CD4-positive, alpha-beta T cell treated with Interleukin-1 beta for 1 hour (primary cell): ENCODE measurements at regions not wholly inside any gene's neighbourhood (a gene's known extent, or its start where the extent isn't known, plus 50 kb on each side); places are given as distances from the start of the nearest gene placed in this dataset.

Source experiments
- DNase-seq, 2 donors: peaks; one replicate each; pipeline ENCODE4 v3.0.0-alpha.2; 2020 to 2022

GRCh38 chr7:136664537-136664936 is 203.9 kb upstream of the CHRM2 start:
- DNase-seq = no peak

DNA sequence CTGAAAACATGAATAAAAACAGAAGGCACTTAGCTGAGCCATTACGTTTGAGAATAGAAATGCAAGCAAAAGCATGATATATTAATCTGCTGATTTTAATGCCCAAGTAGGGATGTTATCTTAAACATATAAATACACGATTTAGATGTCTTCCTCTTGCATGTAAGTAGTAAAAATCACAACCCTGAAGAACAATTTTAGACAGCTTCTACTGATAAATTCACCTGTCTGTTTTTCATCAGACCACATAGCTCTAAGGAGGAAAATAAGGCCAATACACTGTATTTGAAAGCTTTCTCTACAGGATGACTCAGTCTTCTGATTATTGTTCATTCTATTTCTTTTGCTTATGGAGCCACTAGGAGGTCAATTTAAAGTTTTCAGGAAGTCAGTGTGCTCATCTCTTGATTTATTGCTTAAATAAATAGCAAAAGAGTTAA is 210.9 kb upstream of the CHRM2 start:
- DNase-seq = no peak

GRCh38 chr7:136656516-136656915 is 211.9 kb upstream of the CHRM2 start:
- DNase-seq = no peak

DNA sequence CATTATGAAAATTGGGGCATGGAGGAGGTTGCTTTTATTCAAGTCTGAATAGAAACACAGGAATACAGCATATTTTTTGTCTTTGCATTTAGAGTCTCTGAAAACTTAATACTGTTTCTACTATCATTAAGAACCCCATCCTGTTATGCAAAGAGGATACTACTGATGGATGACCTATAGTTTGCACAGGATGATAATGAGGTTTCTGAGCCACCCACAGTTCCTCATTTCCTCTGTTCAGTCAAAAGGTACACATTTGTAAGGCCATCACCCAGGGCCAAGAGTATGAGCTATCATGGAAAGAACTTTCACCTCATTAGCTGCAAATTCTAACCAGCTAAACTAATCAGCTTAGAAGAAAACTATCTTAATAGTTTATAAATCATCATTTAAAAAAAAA is 213.0 kb upstream of the CHRM2 start:
- no peak for DNase-seq

DNA sequence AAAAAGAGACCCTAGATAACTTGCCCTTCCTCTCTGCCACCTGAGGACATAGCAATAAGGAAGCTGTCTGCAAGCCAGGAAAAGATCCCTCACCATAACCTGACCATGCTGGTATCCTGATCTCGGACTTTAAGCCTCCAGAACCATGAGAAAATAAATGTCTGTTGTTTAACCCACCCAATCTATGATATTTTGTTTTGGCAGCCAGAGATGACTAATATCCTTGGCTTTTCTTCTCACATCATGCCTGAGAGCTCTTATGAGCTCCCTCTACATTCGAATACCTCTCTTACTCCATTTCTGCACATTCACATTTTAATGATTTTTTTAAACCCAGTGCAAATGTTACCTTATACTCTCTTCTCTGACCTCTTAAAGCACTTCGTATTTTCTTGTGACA is 214.0 kb upstream of the CHRM2 start:
- DNase-seq = no peak

DNA sequence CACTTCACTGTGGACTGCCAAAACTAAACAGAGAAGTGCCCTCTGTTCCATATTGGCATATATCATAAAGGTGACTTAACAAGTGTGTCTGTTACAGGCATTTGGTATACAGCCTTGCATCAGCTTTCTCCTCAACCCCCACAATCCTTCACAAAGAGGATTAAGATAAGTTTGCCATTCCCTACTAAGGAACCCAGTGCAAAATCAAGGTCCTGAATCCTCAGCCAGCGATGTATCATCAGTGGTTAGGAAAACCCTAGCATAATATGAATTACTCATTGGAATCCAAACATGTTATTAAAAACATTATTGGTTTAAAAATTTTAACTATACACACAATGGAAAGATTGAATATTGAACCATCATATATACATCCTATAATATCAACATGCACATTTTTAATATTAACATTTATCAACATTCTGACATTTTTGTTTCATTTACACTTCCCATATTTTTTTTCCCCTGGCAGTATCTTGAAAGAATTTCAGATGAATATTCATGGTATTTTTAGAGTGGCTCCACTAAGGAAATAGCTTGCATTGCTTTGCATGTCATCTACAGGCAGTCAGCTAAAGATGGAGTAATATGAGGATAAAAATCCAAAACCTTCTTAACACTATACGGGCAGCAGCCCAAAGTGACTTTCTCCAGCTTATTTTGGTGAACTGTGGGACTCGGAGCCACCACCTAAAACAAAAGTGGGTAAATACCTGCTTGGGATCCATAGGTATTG is 215.6 kb upstream of the CHRM2 start:
- no peak for DNase-seq

DNA sequence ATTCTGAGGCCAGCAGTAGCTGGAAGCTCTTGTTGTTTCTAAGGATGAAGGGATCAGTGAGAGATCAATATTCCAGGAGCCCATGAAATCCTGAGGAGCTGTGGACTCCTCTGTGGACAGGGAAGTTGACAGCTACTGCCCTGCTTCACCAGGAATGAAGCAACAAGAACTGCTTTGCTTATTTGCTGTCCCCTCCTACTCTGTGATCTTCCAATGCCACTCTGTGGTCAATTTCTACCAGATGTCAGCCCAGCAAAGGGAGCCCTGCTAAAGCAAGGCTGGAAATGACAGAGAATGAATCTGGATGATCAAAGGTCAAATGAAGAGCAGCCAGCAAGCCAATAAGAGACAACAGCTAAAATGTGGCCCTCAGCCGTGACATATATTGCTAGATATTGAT is 227.5 kb upstream of the CHRM2 start:
- no peak for DNase-seq

DNA sequence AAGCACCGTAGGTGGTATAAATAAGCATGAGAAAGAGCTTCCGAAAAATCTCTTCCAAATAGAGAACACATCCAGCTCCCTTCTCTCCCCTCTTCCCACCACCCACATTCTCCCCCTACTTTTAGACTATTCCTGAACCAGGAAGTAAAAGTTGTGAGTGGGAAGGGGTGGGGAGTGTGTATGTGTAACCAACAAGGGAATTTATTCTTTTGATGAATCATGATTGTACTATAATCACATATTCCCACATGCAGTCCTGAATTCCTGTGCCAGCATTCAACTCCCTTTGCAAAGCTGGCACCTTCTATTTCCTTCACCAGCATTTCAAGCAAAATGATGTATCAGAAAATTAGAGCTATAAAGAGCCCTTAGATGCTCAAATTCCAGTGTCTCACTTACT is 230.6 kb upstream of the CHRM2 start:
- DNase-seq = no peak

DNA sequence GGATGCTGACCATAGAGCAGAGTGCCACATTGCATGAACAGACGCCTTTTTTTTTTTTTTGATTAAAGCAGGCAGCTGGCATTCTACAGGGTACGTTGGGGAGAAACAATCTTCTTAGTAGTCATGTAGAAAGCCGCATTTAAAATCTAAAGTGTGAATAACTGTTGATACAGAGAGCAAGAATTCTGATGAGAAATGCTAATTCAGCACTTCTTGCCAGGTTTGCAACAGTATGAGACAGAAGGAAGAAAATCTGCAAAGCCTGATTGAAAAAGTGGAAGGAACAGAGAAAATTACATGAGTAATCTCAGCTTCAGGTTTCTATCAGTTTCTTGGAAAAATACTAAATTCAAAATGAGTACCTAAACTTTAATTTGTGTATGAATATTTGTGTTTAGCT is 232.7 kb upstream of the CHRM2 start:
- DNase-seq = no peak

- no peak for DNase-seq
Observed at GRCh38 chr7:136618818-136619217, 249.6 kb upstream of the CHRM2 start.

GRCh38 chr7:136617176-136617575 is 251.3 kb upstream of the CHRM2 start:
- DNase-seq = no peak

- DNase-seq = no peak
Observed at GRCh38 chr7:136605532-136606329, 262.7 kb upstream of the CHRM2 start.

- no peak for DNase-seq
Observed at GRCh38 chr7:136601772-136602171, 266.7 kb upstream of the CHRM2 start.

DNA sequence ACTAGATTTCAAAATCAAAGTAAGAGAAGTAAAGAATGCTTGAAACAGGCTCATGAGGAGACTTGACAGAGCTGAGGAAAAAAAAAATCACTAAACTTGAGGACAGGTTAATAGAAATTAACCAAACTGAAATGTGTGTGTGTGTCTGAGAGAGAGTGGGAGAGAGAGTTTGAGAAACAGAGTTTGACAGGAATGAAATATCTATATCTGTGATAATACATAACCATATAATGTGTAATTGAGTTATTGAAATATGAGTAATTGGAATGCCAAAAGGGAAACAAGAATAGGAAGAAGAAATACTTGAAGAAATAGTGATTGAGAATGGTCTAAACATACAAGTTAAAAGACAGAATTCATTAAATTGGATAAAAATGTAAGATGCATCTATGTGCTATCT is 268.0 kb upstream of the CHRM2 start:
- no peak for DNase-seq

DNA sequence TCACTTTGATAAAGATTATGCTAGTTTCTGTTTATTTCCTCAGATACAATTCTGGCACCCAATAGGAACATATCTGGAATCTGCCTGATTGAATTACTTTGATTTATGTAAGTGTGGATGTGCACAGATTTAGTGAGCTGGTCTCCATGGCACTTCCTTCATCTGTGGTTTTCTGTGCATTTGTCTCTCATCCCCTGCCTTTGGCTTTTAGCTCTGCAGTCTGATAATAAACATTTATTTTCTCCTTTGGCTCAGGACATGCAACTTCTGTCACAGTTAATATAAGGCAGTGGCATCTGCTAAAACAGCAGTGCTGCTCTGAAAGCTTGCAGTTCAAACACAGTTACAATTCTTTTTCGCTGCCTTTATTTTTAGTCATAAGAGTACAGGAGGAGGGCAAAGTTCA is 273.7 kb upstream of the CHRM2 start:
- DNase-seq = no peak

DNA sequence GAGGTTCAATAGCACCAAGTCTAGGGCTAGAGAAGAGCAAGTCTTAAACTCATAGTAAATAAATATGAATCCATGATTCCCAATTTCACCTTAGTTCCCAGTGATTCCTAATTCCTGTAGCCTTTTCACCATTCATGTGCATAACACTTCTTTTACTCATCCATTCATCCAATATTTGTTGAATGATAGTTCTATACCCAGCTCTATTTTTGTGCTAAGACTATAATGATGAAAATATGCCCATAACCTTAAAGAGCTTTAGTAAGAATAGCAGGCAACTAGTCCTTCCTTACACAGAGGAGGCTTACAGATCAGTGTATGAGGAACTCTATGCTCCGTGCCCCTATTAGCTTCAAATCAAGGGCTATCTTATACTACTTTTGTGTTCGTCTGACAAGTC is 280.2 kb upstream of the CHRM2 start:
- no peak for DNase-seq

DNA sequence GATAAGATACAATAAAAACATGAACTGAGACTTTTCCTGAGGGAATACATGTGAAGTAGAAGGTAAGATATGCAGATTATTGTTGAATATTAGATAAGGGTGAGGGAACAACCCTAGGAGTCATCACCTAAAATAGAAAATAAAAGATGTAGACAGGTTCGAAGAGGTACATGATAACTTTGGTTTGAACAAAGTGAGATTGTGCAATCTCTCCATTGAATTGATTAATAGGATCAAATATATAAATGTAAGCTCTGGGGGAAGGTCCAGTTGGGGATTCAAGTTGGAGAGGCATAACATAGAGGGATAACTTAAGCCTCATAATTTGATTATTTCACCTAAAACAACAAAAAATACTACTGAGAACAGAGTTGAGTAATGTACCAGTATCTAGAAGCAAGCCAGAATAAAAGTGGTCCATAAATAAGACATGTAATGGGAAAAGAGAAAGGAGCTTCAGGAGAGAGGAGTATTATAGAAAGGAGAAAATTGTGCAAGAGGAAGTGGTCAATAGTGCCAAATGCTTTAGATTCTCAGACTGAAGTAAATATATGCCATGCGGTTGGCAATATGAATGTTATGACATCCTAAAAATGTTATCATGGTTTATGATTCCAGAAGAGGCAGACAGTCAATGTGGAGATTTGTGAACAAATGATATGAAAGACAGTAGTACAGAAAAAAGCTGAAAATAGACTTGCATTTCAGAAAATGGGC is 282.3 kb upstream of the CHRM2 start:
- DNase-seq = no peak

- no peak for DNase-seq
Observed at GRCh38 chr7:136566491-136566890, 302.0 kb upstream of the CHRM2 start.

DNA sequence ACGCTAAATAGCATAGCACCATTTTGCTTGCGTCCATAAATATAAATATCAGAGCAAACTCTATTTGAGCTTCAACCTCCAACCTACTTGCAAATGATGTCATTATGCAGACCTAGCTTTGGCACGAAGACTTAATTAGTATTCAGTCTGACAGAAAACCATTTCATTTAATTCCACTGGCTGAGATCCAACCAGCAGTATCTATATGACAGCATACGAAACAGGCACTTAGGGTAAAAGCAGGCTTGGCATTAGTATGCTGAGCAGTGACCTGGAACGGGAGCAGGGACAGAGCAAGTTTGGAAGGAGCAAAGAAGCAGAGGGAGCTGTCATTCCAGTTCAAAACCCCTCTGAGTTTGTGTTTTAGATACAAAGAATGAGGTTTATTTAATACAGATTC is 312.5 kb upstream of the CHRM2 start:
- DNase-seq = no peak

GRCh38 chr7:136551618-136552017 is 316.8 kb upstream of the CHRM2 start:
- no peak for DNase-seq

GRCh38 chr7:136549756-136550155 is 318.7 kb upstream of the CHRM2 start:
- DNase-seq = no peak

- DNase-seq = no peak
Observed at GRCh38 chr7:136533732-136534131, 334.7 kb upstream of the CHRM2 start.

DNA sequence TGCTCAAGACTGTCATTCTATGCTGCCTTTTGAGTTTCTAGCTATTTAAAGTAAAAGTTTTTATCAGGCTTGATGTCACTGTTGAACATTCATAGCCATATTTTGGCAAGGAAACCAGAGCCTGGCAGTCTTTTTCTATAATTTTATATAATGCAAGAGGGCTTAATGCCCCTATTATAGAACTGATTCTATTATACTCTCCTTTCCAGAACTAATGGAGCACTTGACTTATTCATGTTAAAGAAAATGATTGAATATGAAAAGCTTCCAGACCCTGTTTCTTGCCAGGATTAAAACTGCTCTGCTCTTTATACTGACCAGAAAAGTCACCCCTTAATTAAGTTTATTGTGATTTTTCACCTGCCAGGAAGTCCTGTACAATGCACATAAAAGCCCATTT is 337.6 kb upstream of the CHRM2 start:
- no peak for DNase-seq

DNA sequence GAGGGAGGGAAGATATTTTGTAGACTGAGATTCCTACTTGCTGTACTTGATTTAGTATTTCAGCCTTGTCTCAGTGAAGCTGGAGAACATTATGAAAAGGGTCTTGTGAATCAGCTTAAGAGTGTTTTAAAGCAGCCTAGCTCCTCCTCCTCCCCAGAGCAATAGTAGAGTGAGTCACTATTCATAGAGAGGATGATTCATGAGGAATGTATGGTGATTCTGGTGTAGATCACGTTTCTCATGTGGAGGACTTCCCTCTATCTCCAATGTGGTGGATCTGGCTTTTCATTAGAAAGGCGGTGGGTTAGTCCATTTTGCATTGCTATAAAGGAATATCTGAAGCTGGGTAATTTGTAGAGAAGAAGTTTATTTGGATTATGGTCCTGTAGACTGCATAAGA is 340.1 kb upstream of the CHRM2 start:
- no peak for DNase-seq
